GM12874 (cell line): ENCODE measurements at regions not wholly inside any gene's neighbourhood (a gene's known extent, or its start where the extent isn't known, plus 50 kb on each side); places are given as distances from the start of the nearest gene placed in this dataset.

Experiments
- CTCF ChIP-seq: IDR thresholded peaks from 2 replicates; pipeline ENCODE4 v1.5.1; 2011; ENCODE audit warnings: low read depth, mild to moderate bottlenecking, control low read depth, low read length, moderate library complexity; ENCODE audit not compliant: insufficient read depth

- no peak for TF ChIP-seq CTCF
These were observed 277.0 kb upstream of the BRINP3 start for GRCh38 chr1:190754666-190755065.

- no peak for TF ChIP-seq CTCF
These were observed 282.1 kb upstream of the BRINP3 start for GRCh38 chr1:190759807-190760206.

- no peak for TF ChIP-seq CTCF
These were observed 284.7 kb upstream of the BRINP3 start for GRCh38 chr1:190762325-190762724.

GRCh38 chr1:190792873-190793272 is 315.2 kb upstream of the BRINP3 start:
- no peak for TF ChIP-seq CTCF

GRCh38 chr1:190807629-190808028 is 330.0 kb upstream of the BRINP3 start:
- TF ChIP-seq CTCF, result no peak

- TF ChIP-seq CTCF, result no peak
These were observed 330.4 kb upstream of the BRINP3 start for GRCh38 chr1:190808035-190808434.

- TF ChIP-seq CTCF, result no peak
These were observed 331.6 kb upstream of the BRINP3 start for GRCh38 chr1:190809312-190809711.

GRCh38 chr1:190812996-190813395 is 335.3 kb upstream of the BRINP3 start:
- TF ChIP-seq CTCF, result no peak
